ENCODE measurements at regions not wholly inside any gene's neighbourhood (a gene's known extent, or its start where the extent isn't known, plus 50 kb on each side); places are given as distances from the start of the nearest gene placed in this dataset.

GRCh38 chr10:129018511-129018910 is 448.5 kb upstream of the MGMT start:
- DNase-seq (ENCODE audit: low read depth in 4 of 4, low spot score in 3 of 4): no peak

GRCh38 chr10:129020651-129021330 is 446.2 kb upstream of the MGMT start:
- DNase-seq (ENCODE audit: low read depth in 4 of 4, low spot score in 3 of 4): no peak

GRCh38 chr10:129021594-129022304 is 445.3 kb upstream of the MGMT start:
- DNase-seq (ENCODE audit: low read depth in 4 of 4, low spot score in 3 of 4): peak in 3 of 4 donors; percentile 43 to 57 (median 45)

DNA sequence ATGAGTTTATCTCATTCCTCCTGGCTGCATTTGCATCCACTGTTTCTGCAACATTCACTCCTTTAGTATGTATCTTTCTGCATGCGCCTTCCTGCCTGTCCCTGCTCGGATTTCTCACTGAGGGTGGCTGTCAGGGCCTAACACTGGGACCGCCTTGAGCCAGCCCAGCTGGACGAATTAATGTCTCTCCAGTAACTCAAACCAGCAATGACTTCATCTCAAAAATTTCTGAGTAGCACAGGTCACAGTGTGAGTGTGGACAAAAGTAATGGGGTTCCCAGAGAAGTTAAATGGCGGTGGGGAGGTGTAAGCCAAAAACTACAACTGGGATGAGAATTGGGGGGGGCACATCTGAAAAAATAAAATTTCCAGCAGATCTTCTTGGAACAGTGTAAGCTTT is 444.0 kb upstream of the MGMT start:
- DNase-seq (ENCODE audit: low read depth in 4 of 4, low spot score in 3 of 4): peak in 3 of 4 donors; percentile 58 to 78 (median 69)

DNA sequence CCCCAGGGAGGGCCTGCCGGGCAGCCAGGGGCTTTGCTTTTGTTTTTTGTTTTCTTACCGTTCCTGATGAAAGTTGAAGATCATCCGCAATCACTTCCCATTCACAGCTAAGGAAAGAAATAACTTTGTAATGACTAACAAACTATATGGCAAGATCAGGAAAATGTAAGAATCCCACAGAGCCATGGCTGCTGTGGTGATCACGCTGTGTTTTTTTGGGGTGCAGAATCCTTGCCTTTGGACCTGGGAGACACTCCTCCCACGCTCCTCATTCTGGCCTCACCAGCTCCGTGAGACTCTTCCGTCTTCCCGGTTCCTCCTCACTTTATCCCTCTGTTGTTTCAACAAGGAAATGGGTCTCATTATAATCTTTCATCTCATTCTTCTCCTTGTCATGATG is 443.0 kb upstream of the MGMT start:
- no peak for DNase-seq (ENCODE audit: low read depth in 4 of 4, low spot score in 3 of 4)

DNA sequence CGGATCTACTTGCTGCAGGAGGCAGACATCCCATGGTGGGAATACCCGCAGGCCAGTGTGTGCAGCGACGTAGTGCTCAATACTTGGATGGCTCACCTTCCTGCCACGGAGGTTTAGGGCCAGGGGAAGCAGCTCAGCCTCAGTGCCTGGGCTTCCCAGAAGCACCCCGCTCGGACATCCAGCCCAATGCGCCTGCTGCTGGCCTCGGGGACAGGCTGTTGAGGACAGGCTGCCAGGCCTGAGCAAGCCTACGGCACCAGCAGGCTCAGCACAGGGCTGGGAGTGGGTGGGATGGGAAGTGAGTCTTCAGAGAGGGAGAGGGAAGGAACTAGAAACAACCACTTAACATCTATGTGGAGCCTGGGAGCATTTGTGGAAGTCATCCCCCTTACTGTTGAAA is 441.3 kb upstream of the MGMT start:
- no peak for DNase-seq (ENCODE audit: low read depth in 4 of 4, low spot score in 3 of 4)

DNA sequence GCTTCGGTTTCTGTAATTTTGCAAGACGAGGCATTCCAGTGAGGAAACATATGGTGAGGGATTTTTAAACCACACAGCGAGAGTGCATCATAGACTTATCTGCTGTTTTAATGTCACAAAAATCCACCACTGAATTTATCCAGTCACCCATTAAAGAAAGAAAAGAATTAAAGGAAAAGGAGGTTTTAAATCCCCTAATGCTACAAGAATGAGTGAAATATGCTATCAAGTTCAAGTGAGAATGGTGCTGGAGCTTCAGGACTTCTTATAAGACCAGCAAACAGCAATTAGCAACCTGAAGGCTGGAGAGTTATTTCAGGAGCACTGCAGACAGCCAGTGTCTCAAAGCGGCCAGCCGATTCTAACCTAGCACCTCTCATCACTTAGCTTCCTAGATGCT is 439.1 kb upstream of the MGMT start:
- DNase-seq (ENCODE audit: low read depth in 4 of 4, low spot score in 3 of 4): no peak

GRCh38 chr10:129028451-129028850 is 438.6 kb upstream of the MGMT start:
- no peak for DNase-seq (ENCODE audit: low read depth in 4 of 4, low spot score in 3 of 4)

DNA sequence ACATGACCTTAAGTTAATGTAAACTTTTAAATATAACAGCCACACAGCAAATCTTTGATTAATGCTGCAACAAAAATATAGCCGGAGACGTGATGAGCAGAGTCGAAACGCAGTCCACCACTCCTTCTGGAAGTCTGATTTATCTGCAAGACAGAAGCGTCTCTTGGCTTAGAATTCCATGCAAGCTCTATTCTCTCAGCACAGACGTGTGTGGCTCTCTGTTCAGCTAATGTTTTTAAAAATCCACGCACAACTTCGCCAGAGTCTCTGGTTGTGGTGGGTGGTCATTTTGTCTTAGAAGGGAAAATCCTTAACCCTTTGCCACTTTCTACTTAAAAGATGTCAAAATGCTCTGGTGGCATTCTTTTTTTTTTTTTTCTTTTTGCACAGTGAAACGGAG is 438.0 kb upstream of the MGMT start:
- no peak for DNase-seq (ENCODE audit: low read depth in 4 of 4, low spot score in 3 of 4)

GRCh38 chr10:129029851-129030602 is 437.0 kb upstream of the MGMT start:
- no peak for DNase-seq (ENCODE audit: low read depth in 4 of 4, low spot score in 3 of 4)

DNA sequence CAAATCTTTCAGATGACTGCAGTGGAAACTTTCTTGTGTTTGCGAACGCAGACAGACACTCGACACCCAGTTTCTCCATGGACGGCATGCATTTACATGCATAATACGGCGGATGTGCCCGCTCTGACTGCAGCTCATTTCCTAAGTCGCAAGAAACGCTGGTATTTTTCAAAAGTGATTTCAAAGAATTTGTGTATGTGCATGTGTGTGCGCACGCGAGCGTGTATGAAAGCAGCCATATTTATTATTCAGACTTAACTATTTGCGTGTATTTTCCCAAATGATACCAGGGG is 436.5 kb upstream of the MGMT start:
- DNase-seq (ENCODE audit: low read depth in 4 of 4, low spot score in 3 of 4): no peak

DNA sequence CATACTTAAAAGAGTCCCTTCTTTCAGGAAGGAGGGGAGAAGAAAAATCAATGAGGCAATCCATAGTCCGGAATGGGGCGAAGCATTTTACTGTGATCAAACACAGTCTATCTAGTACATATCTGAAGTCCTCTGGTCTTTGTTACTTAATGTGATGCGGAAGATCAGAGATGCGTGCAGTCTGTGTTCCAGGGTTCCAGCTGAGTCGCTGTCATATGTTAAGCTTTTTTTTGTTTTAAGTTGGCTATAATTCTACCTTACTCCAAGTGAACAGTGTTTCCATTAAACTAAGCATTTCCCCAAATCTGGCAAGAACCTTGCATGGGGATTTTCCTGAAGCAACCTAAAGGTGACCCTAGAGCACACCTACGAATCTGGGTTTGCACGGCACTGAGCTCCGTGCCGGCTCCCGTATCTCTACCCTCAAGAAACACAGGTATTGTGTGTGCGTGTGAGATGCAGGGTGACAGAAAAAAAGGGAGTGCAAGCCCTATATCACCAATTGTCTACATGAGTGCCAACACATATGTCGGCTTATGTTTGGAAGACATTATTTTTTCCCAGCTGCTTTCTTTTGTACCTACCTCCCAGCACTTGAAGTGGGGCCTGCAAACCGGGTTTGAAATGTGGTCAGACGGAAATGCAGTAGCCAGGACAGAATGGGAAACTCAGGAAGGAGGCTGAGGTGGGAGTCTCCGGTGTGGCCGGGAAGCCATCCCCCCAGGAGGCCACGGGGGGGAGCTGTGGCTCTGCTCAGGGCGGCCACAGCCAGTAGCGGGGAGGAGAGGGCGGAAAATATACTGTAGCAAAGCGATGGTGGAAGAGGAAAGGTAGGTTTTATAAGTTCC is 435.8 kb upstream of the MGMT start:
- DNase-seq (ENCODE audit: low read depth in 4 of 4, low spot score in 3 of 4): peak in 1 of 4 donors; percentile 40

- no peak for DNase-seq (ENCODE audit: low read depth in 4 of 4, low spot score in 3 of 4)
Measured at GRCh38 chr10:129031844-129032150, 435.2 kb upstream of the MGMT start.

GRCh38 chr10:129032372-129033313 is 434.4 kb upstream of the MGMT start:
- no peak for DNase-seq (ENCODE audit: low read depth in 4 of 4, low spot score in 3 of 4)

DNA sequence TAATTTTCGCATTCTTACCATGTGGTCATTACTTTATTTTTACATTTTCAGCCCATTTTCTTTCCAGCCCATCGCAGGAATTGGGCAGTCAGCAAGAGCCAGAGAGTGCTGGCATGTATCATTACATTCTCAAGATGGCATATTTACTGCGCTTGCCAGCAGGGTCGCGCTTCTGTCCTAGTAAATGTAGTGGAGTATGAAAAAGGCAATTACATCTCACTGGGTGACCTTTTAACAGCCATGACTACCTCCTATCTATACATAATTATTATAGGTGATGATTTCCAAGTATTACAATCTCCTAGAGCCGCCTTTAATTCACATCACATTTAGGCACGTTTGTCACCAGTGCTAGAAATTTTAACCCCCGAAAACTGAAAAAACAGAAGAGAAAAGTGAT is 433.7 kb upstream of the MGMT start:
- no peak for DNase-seq (ENCODE audit: low read depth in 4 of 4, low spot score in 3 of 4)

GRCh38 chr10:129033790-129034272 is 433.2 kb upstream of the MGMT start:
- no peak for DNase-seq (ENCODE audit: low read depth in 4 of 4, low spot score in 3 of 4)

- DNase-seq (ENCODE audit: low read depth in 4 of 4, low spot score in 3 of 4): no peak
Measured at GRCh38 chr10:129035052-129035827, 431.8 kb upstream of the MGMT start.

DNA sequence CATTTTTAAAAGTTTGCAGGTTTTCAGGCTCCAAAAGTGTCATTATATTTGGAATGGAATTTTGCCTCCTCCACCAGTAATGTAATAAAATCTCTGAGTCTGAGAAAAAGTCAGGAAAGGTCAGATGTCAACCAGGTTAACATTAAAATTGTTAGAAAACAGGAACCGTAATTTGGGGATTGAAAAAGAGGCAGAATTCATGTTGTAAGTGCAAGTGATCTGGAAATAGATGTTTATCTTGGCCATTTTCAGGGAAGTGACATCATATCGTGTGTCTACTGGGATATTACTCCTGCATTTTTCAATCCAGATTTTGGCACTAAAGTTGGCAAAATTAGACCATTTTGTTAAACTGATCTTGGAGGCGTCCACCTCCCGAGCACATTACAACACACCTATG is 428.5 kb upstream of the MGMT start:
- DNase-seq (ENCODE audit: low read depth in 4 of 4, low spot score in 3 of 4): no peak

Data from right renal pelvis (tissue), 4 donors.